Esophagus (tissue), 2 donors: ENCODE measurements at regions not wholly inside any gene's neighbourhood (a gene's known extent, or its start where the extent isn't known, plus 50 kb on each side); places are given as distances from the start of the nearest gene placed in this dataset.

Experiments used
- H3K27ac ChIP-seq, 2 donors: one replicate each; pipeline ENCODE4 v1.5.1; 2013; ENCODE audit warnings: low read depth in 2 of 2, mild to moderate bottlenecking in 2 of 2, inconsistent platforms in 1 of 2, low read length in 1 of 2, moderate library complexity in 1 of 2
- H3K27me3 ChIP-seq, 2 donors: one replicate each; pipeline ENCODE4 v1.6.1; 2013; ENCODE audit warnings: low read length in 2 of 2, control low read depth in 1 of 2, mild to moderate bottlenecking in 1 of 2; ENCODE audit not compliant: insufficient read depth in 2 of 2, control insufficient read depth in 1 of 2
- H3K36me3 ChIP-seq, 2 donors: one replicate each; pipeline ENCODE4 v1.6.1; 2013; ENCODE audit warnings: low read length in 1 of 2; ENCODE audit not compliant: control insufficient read depth in 2 of 2, insufficient read depth in 2 of 2
- H3K4me1 ChIP-seq, 2 donors: one replicate each; pipeline ENCODE4 v1.6.1; 2013; ENCODE audit warnings: low read length in 1 of 2; ENCODE audit not compliant: control insufficient read depth in 2 of 2, insufficient read depth in 2 of 2
- H3K4me3 ChIP-seq, 2 donors: one replicate each; pipeline ENCODE4 v1.5.1; 2013; ENCODE audit warnings: low read length in 2 of 2, mild to moderate bottlenecking in 2 of 2, low read depth in 1 of 2, moderate library complexity in 1 of 2
- H3K9me3 ChIP-seq, 2 donors: one replicate each; pipeline ENCODE4 v1.6.1; 2013; ENCODE audit warnings: mild to moderate bottlenecking in 2 of 2, low read depth in 1 of 2, low read length in 1 of 2, moderate library complexity in 1 of 2; ENCODE audit not compliant: control insufficient read depth in 2 of 2, insufficient read depth in 1 of 2
- WGBS, 2 donors: extraction: QIAGEN DNeasy Blood & Tissue Kit; methylation state at CpG; one replicate each; pipeline ENCODE4 v1.1.7; 2013; 5-methylcytosine and 5-hydroxymethylcytosine counted together
- donor health status: healthy with polysubstance abuse.
- donor health status: Bipolar disorder and iron deficiency.

- Histone ChIP-seq H3K4me1 (peaks cover 0 to 2% of the 10 kb centered on the region in 2 donors), H3K27me3 (no peaks in the 10 kb centered on the region), H3K27ac (peak overlapping the region in 1 of 2 donors; percentile 2), H3K9me3 (no peaks in the 10 kb centered on the region), H3K36me3 (no peaks in the 10 kb centered on the region), H3K4me3 (no peak overlapping the region)
- 27 to 29% methylated on average over 5 of the region's 5 CpGs for WGBS, 2 donors
These were observed 55.5 kb upstream of the SGK1 start for GRCh38 chr6:134373282-134373922.

GRCh38 chr6:134372603-134373281 is 54.8 kb upstream of the SGK1 start:
- WGBS, 2 donors = 65 to 77% methylated on average over 4 of the region's 4 CpGs
- Histone ChIP-seq H3K4me3 (no peak overlapping the region), H3K27ac (peak overlapping the region in 1 of 2 donors; percentile 3), H3K27me3 (no peaks in the 10 kb centered on the region), H3K4me1 (peaks cover 0 to 2% of the 10 kb centered on the region in 2 donors), H3K36me3 (no peaks in the 10 kb centered on the region), H3K9me3 (no peaks in the 10 kb centered on the region)

- no peak overlapping the region for H3K4me3 ChIP-seq
- no peak overlapping the region for H3K27ac ChIP-seq
- H3K4me1 ChIP-seq = peaks cover 0 to 2% of the 10 kb centered on the region in 2 donors
- no peaks in the 10 kb centered on the region for H3K27me3 ChIP-seq
- no peaks in the 10 kb centered on the region for H3K9me3 ChIP-seq
- 79 to 83% methylated on average over 2 of the region's 2 CpGs for whole genome bisulfite sequencing, 2 donors
- no peaks in the 10 kb centered on the region for H3K36me3 ChIP-seq
These were observed 50.8 kb upstream of the SGK1 start for GRCh38 chr6:134368670-134369069.
